GM19328 (cell line): ENCODE measurements at regions not wholly inside any gene's neighbourhood (a gene's known extent, or its start where the extent isn't known, plus 50 kb on each side); places are given as distances from the start of the nearest gene placed in this dataset.
"Not testable (repeated sequence)": the region's sequence is repeated elsewhere in the genome, so short reads cannot be mapped to it uniquely, and the experiment has no call there.

Experiments
- ATAC-seq: cut with Tn5 transposase; IDR thresholded peaks from one replicate; pipeline ENCODE4 v1.9.1; 2021; ENCODE audit warnings: mild to moderate bottlenecking, moderate library complexity; ENCODE audit not compliant: unreplicated experiment

DNA sequence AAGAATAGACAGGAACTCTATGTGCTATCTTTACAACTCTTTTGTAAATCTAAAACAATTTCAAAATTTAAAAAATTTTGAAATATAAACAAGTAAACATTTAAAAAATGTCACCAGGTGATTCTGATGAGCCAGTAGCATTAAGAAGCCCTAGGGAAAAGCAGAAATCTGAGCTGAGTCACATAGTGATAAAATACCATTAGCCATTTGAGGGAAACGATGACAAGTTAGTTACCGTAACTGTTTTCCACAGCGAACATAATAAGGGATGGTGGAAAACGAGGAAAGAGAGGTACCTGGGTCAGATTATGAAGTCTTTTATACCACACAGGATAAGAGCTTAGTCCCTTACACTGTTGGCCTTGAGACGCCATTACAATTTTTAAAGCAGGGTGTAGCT is 55.5 kb downstream of the PRR15 start:
- no peak for ATAC-seq

DNA sequence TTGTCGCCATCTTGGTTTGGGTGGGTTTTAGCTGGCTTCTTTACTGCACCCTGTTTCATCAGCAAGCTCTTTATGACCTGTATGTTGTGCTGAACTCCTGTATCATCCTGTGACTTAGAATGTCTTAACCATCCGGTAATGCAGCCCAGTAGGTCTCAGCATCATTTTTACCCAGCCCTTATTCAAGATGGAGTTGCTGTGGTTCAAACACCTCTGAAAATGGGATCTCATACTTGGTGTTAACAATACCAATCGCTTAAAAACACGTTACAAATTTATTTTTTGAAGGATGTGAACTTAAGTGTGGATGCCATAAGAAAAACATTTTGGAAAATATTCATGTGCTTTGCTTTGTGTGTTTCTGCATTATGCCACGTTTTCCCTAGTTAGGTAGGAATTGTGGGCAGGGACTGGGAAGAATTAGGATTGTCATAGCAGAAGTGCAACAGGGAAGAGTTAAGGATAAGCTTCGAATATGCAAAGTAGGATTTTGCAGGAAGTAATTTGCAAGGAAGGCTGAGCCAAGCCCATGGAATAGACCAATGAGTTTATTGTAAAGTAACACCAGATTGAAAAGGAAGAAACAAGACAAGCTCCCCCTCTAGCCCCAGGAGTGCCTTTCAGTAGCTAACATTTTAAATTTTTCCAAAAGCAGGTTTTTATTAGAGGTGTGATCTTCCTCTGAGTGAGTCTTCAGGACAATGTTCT is 56.4 kb downstream of the PRR15 start:
- no peak for ATAC-seq

DNA sequence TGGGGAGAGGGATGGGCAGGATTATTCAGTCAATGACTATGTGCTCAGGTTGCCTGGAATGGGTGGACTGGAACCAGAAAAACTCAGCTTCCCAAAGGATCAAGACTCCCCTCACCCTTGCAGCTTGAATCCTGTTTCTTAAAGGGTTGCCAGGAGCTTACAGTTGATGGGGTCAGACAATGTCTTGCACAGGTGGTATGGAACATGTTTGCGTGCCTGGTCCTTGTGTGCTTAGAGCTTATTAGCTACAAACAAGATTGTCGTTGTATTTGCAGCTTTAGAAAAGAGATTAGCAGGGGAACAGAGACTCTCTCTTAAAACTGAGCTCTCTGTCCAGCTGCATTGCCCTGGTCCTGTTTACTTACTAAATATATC is 56.9 kb downstream of the PRR15 start:
- ATAC-seq, result no peak

DNA sequence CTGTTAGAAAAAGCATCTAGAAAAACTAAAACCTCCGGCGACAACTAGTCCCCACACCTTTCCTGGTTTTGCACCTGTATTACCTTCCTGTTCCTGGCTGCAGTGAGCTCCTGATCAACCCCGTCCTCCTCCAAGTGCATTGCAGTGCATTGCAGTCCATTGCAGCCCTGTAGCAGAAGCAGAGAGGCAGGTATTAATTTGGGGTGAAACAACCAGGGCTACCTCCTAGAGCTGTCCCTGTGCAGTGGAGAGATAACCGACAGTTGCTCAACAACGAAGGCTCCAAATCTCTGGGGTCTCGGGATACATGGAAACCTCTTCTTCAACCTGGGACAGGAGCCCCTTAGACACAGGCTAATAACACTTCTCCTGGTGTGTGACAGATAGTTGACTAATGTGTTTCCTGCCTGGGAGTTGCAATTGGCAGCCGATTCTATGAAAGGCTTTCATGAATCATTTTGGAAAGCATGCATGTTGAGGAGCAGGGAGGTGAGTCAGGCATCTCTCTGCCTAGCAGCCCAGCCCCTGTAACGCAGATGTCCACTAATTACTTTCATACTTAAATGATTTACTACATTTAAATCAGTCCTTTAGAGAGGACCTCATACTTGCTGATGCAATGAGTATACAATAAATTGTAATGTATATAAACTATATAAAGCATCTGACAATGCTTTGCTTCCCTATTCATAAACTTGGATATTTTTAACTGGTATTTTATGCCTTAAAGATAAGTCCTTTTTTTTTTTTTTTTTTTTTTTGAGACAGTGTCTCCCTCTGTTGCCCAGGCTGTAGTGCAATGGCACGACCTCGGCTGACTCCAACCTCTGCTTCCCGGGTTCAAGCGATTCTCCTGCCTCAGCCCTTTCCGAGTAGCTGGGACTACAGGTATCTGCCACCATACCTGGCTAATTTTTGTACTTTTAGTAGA is 59.0 kb downstream of the PRR15 start:
- no peak for ATAC-seq

DNA sequence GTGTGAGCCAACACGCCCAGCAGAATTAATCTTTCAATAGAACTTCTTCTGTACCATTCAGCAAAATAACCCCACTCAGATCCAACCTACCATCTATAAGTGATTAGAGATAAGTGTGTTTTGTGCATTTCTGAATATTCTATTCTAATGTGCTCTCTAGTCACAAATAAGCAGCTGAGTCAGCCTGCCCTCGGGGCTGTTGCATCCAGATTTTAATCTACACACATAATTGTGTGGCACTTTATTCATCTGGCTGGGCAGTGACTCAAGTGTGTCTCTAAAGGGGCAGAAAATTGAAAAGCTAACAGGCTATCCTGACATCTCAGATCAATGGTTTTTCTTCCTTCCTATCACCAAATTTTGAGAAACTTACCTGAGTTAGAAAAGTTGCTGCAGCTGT is 60.3 kb downstream of the PRR15 start:
- no peak for ATAC-seq

DNA sequence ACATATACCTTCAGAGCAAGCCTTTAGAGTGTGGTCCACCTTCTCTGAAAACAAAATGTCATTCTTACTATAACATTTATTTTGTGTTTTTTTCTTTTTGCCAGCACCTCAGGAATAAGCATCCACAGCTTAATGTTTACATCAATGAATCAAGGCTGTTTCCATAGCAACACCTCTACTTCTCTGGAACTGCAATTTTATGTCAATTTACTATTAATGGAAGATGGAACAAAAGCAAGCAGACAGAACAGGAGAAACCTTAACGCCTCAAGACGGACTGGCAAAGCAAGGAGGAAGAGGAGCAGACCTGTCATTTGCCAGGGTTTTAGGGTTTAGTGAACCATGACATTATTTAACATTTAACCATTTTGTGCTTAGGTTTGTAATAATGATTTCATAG is 63.1 kb downstream of the PRR15 start:
- no peak for ATAC-seq

DNA sequence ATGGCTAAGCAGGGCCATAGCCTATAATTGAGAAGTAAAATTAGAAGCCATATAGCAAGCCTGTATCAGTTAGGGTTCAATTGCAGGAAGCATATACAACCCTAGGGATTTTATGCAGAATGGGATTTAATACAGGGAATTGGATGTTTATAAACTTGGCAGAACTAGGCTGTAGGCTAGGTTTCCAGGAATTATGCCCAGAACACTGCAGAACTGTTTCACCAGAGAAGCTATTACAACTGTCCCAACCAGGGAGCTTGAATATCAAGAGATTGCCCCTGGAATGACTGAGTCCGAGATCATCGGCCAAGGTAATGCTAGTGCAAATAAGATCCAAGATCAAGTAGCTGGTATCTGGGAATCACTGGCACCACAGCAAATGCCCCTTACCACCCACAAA is 64.0 kb downstream of the PRR15 start:
- ATAC-seq, result no peak

DNA sequence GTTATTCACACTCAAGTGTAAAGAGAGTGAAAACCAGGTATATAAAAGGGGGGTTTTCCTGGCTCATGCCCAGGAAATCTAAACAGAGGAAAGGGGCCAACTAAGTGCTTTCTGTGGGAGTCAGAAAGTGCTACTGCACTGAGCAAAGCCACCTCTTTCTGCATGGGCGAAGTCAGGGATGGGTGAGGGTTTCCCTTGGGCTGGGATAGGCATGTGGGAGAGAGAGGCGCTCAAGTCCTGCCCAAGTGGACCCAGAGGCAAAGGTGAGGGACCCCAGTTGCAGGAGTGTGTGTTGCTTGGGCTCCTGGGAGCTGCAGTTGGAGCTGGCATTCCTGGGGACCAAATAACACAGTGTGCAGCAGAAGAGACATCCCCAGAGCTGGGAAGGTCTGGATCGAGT is 65.9 kb downstream of the PRR15 start:
- no peak for ATAC-seq

DNA sequence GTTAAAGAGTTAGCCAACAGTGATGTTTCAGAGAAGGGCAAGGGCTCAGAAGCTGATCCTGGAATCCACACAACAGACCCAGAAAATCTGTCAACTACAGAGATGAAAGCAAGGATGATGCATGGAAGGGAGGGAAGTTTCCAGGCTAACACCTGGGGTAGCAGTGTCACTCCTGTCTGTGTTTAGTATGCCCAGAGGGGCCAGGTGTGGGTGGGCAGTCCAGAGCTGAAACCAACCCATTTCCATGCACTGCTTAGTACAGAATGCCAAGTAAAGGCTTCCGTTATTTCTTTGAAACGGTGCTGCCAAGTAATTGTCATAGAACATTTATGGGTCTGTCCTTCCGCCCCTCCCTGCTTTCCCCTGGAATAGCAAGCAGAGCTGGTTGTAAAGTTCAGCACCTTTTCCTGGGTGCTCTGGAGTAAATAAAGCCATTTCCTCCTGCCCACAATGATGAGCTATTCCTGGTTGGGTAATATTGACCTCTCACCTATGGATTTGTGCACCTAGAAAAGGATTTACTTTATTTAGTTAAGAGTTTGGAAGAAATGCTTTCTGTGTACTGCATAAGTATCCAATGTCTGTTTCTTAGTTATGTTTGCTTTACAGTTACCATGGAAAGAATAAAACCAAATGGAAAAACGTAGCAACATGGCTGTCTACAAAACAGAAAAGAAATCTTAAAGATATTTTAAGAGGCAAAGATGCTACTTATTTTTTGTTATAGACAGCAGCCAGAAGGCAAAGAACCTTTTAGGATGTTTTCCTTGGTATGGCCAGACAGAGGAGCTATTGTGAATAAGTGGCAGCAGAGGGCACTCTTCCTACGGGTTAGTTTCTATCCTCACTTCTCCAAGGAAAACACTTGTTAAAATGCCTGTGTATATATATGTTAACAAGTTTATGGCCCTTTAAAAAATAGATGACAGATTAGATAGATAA is 71.7 kb downstream of the PRR15 start:
- not testable (repeated sequence) for ATAC-seq

DNA sequence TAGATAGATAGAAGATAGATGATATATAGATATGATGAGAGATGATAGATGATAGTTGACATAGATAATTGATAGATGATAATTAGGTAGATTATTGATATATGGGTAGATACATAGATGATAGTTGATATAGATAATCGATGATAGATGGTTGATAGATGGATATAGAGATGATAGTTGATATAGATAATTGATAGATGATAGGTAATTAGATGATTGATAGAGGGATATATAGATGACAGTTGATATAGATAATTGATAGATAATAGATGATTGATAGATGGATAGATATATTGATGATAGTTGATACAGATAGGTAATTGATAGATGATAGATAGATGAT is 72.3 kb downstream of the PRR15 start:
- ATAC-seq, result no peak

DNA sequence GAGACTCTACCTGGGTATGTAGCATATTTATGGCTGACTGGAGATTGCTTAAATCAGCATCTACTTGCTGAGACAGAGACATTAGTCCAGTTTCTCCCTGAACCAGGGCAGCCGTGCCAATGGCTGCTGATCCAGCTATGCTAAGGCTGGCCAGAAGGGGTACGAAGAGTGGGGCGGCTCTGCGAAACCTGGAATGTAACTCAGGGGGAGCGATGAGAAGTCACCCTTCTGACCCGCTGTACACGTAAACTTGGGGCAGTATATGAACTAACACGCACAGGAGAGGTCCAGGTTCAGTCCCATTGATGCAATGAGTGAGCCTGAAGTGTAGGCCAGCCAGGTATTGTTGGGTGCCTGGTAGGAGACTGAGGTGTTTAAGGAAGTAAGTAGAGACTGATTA is 73.7 kb downstream of the PRR15 start:
- no peak for ATAC-seq

DNA sequence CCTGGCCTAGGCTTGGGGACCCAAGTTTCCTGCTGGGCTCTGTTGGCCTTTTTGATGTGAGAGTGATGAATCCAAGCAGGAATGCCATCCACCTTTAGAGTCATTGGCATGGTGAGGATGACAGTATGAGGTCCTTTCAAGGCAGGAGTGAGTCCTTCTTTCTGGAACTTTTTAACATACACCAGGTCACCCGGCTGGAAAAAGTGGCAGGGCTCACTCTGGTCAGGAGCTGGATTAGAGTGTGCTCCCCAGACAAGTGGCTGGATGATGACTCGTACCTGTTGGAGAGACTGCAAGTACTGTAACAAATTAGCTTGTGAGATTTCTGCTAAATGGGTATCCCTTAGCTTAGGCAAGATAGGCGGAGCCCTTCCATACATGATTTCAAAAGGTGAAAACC is 75.2 kb downstream of the PRR15 start:
- ATAC-seq, result not testable (repeated sequence)

DNA sequence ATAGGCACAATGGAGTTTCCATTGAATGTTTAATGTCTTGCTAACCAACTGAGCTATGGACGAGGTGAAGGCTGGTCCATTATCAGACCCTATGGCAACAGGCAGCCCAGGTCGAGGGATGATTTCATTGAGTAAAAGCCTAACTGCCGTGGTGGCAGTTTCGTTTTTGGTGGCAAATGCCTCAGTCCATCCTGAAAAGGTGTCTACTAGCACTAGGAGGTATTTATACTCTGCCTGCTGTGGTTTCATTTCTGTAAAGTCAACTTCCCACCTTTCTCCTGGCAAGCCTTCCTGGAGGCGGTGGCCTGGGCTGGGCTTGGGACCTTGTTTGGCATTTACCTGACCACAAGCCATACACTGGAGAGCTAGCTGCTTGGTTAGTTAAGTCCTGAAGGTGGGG is 75.8 kb downstream of the PRR15 start:
- ATAC-seq, result no peak

DNA sequence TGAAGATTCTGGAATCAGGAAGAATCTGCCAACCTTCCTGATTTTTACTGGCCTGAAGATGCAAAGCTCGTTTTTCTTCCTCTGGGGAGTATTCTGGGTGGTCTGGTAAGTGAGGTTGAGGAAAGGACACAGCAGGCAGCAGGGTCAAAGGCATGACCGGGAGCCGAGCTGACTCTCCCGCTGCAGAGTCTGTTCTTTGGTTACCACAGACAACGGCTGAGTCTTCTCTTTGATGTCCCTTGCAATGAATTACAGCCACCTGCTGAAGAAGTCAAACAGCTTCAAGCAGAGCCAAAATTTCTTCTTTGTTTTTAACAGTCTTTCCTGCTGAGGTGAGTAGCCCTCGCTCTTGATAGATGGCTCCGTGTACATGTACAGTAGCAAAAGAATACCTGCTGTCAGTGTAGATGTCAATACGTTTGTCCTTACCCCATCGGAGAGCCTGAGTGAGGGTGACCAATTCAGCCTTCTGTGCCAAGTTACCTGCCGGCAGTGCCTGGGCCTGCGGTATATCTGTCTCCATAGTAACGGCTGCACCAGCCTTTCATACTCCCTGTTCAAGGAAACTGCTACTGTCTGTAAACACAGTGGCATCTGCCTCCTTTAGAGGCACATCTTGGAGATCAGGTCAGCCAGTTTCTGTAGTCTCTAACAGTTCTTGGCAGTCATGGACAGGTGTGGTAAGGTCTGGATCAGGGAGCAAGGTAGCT is 76.4 kb downstream of the PRR15 start:
- ATAC-seq, result no peak

DNA sequence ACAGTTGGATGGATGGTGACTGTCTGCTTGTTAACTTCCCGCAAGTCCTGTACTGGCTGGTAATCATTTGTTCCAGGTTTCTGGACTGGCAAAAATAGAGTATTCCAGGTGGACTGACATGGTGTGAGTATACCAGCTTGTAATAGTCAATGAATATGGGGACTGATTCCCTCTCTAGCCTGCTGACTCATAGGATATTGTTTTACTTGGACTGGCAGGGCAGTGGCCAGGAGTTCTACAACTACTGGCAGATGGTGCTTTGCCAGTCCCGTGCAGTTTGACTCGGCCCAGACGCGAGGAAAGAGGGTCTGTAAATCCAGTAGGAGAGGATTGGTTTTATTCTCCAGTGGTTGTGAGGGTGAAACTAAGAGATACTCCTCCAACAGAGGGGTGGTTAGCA is 78.0 kb downstream of the PRR15 start:
- ATAC-seq, result no peak

DNA sequence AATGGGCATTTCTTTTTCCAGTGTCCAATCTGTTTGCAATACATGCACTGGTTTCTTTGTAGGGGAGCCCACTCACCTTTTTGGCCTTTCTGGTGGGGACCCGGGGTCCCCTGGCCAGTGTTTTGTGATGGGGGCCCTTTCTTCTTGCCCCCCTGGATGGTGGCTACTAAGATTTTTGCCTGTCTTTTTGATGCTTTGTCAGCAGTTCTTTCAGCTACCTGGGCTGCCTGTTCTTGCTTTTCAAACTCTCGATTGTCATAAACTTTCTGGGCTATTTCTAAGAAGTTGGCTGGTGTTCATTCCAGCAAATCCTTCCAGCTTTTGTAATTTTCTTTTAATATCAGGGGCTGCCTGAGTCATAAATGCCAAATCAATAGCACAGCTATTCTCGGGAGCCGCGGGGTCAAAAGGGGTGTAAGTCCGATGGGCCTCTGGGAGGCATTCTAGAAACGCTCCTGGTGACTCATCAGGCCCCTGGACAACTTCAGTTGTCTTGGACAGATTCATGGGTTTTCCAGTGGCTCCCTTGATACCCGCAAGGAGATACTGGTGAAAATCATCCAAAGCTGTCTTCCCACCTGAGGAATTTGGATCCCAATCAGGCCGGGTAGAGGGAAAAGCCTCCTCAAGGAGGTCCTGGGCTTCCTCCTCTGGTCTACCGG is 79.0 kb downstream of the PRR15 start:
- ATAC-seq, result no peak

DNA sequence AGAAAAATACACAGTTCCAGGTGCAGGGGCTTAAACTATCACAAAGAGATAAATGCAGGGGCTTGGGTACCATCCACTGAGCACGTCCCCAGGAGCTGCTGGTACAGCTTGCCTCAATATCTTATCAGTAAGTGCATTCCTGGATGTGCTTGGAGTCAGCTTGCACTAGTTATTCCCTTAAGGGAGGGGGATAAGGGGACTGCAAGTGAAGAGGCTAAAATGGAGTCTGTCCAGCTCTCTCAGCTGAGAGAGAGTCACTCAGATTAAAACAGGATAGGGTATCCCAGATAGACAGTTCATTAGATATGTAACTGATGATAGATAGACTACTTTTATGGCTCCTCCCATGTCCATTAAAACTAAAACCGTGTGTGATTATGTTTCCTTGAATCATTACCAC is 82.5 kb downstream of the PRR15 start:
- not testable (repeated sequence) for ATAC-seq

DNA sequence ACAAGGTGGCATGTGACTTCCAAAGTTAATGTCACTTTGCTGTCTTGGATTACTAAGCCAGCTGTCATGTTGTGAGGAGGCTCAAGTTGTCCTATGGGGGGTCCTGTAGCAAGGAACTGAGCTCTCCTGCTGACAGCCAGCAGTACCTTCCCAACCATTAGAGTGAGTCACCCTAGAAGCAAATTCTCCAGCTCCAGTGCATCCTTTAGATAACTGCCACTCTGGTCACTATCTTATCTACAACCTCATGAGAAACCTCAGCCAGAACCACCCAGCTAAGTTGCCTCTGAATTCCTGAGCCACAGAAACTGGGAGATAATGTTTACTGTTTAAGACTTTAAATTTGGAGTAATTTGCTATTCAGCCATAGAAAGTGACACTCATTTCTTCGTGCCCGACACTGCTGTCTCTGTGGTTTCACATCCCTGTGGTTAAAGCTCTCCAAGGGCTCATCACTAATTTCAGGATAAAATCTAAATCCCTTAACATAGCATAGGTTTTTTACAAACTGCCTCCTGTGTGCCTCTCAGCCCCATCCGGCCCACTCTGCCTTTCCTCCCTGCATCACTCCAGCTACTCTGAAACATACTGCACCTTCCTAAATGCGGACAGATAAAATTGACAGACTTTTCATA is 83.5 kb downstream of the PRR15 start:
- ATAC-seq, result no peak

DNA sequence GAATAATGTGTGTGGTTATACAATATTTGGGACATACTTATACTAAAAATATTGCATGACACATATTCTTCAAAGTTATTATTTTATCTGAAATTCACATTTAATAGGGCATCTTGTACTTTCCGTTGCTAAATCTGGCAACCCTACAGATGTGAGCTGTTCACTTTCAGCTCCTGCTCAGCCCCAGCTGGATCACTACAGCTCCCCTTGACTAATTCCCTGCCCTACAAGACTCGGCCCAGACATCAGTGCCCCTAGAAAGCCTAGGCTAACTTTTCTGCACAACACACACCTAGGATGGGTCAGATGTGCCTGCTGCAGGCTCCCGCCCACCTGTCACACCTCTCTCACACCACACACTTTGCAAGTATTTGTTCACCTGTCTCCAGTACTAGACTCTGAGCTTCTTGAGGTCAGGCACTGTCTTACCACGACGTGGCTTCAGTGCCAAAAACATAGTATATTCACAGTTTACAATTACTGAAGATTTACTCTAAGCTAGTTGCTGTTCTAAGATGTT is 84.1 kb downstream of the PRR15 start:
- ATAC-seq, result not testable (repeated sequence)
